GM23338 (cell line): ENCODE measurements at regions not wholly inside any gene's neighbourhood (a gene's known extent, or its start where the extent isn't known, plus 50 kb on each side); places are given as distances from the start of the nearest gene placed in this dataset.

Experiments
- CREB1 ChIP-seq: fragments of 250-450 bp; sonication (Bioruptor Pico); IDR thresholded peaks from 2 replicates; pipeline ENCODE4 v1.5.0; 2020; ENCODE audit warnings: low read depth, mild to moderate bottlenecking, moderate library complexity
- CTCF ChIP-seq, 2 experiments: fragments of 200-600 bp in 1 of 2; sonication (generic) in 1 of 2; conservative IDR thresholded peaks; 2 replicates each; pipeline versions ENCODE4 v1.5.1 to v1.6.1; 2016 to 2017; ENCODE audit warnings: antibody characterized with exemption in 2 of 2, low read depth in 2 of 2, mild to moderate bottlenecking in 2 of 2, moderate library complexity in 1 of 2
- ETS1 ChIP-seq: IDR thresholded peaks from 2 replicates; pipeline ENCODE4 v1.6.1; 2016; ENCODE audit warnings: antibody characterized with exemption
- EZH2 ChIP-seq: fragments of 200-600 bp; sonication (generic); IDR thresholded peaks from one replicate; pipeline ENCODE4 v1.8.0; 2017; ENCODE audit warnings: antibody characterized with exemption, mild to moderate bottlenecking, low read depth; ENCODE audit not compliant: unreplicated experiment
- EZH2phosphoT487 ChIP-seq: fragments of 200-600 bp; sonication (generic); IDR thresholded peaks from one replicate; pipeline ENCODE4 v1.8.1; 2018; ENCODE audit warnings: antibody characterized with exemption; ENCODE audit not compliant: unreplicated experiment
- JUNB ChIP-seq: IDR thresholded peaks from one replicate; pipeline ENCODE4 v1.6.1; 2016; ENCODE audit warnings: antibody characterized with exemption; ENCODE audit not compliant: unreplicated experiment
- NANOG ChIP-seq: IDR thresholded peaks from 2 replicates; pipeline ENCODE4 v1.6.1; 2016; ENCODE audit warnings: antibody characterized with exemption, borderline replicate concordance
- POLR2AphosphoS5 ChIP-seq: IDR thresholded peaks from 2 replicates; pipeline ENCODE4 v1.6.1; 2016; ENCODE audit warnings: antibody characterized with exemption, low read depth
- REST ChIP-seq: IDR thresholded peaks from one replicate; pipeline ENCODE4 v1.6.1; 2018; ENCODE audit warnings: antibody characterized with exemption; ENCODE audit not compliant: unreplicated experiment
- STAT1 ChIP-seq: IDR thresholded peaks from one replicate; pipeline ENCODE4 v1.6.1; 2016; ENCODE audit warnings: antibody characterized with exemption; ENCODE audit not compliant: unreplicated experiment
- ZNF114 ChIP-seq: fragments of 250-450 bp; sonication (Bioruptor Pico); IDR thresholded peaks from 2 replicates; pipeline ENCODE4 v1.5.0; 2020; ENCODE audit warnings: mild to moderate bottlenecking, moderate library complexity
- ZNF331 ChIP-seq: fragments of 250-450 bp; sonication (Bioruptor Pico); IDR thresholded peaks from 2 replicates; pipeline ENCODE4 v1.5.0; 2020; ENCODE audit warnings: low read depth, mild to moderate bottlenecking, moderate library complexity
- ZNF462 ChIP-seq: fragments of 250-450 bp; sonication (Bioruptor Pico); IDR thresholded peaks from 2 replicates; pipeline ENCODE4 v1.5.0; 2020; ENCODE audit warnings: mild to moderate bottlenecking, moderate library complexity

GRCh38 chr2:215644233-215644897, 208.5 kb upstream of the FN1 start:
- TF ChIP-seq CTCF (conservative IDR thresholded peaks at IDR 0.05; ENCODE audit: low read depth in 2 of 2), result no peak
- TF ChIP-seq EZH2phosphoT487, result no peak
- no peak for TF ChIP-seq POLR2AphosphoS5
- no peak for TF ChIP-seq EZH2
- TF ChIP-seq ZNF462, result no peak
- TF ChIP-seq ZNF114 (CRISPR knock-in tag), result no peak
- no peak for TF ChIP-seq REST
- no peak for TF ChIP-seq STAT1
- TF ChIP-seq ZNF331 (CRISPR knock-in tag), result no peak
- TF ChIP-seq ETS1, result no peak
- TF ChIP-seq JUNB, result no peak
- TF ChIP-seq NANOG, result no peak
- no peak for TF ChIP-seq CREB1 (CRISPR knock-in tag)
